Duodenal mucosa (tissue), 2 donors: ENCODE measurements at regions not wholly inside any gene's neighbourhood (a gene's known extent, or its start where the extent isn't known, plus 50 kb on each side); places are given as distances from the start of the nearest gene placed in this dataset.

Source experiments
- H3K27ac ChIP-seq: one replicate; pipeline ENCODE4 v1.7.0; 2013; ENCODE audit warnings: low read depth, low read length
- H3K27me3 ChIP-seq, 2 donors: one replicate each; pipeline ENCODE4 v1.7.0; 2013; ENCODE audit warnings: low read length in 2 of 2, control low read depth in 1 of 2; ENCODE audit not compliant: insufficient read depth in 2 of 2, control insufficient read depth in 1 of 2
- H3K36me3 ChIP-seq, 2 donors: one replicate each; pipeline ENCODE4 v1.7.0; 2013; ENCODE audit warnings: low read length in 2 of 2, control low read depth in 1 of 2; ENCODE audit not compliant: insufficient read depth in 2 of 2, control insufficient read depth in 1 of 2
- H3K4me1 ChIP-seq, 2 donors: one replicate each; pipeline ENCODE4 v1.7.0; 2013; ENCODE audit warnings: low read length in 2 of 2, control low read depth in 1 of 2; ENCODE audit not compliant: insufficient read depth in 2 of 2, control insufficient read depth in 1 of 2
- H3K4me3 ChIP-seq, 2 donors: one replicate each; pipeline ENCODE4 v1.7.0; 2013; ENCODE audit warnings: low read length in 2 of 2, low read depth in 1 of 2
- H3K9ac ChIP-seq, 2 donors: one replicate each; pipeline ENCODE4 v1.7.0; 2013; ENCODE audit warnings: low read length in 2 of 2, low read depth in 1 of 2
- H3K9me3 ChIP-seq, 2 donors: one replicate each; pipeline ENCODE4 v1.7.0; 2013; ENCODE audit warnings: low read length in 2 of 2, control low read depth in 1 of 2; ENCODE audit not compliant: control insufficient read depth in 1 of 2

GRCh38 chr6:140403020-140403419 is 1028.6 kb upstream of the CITED2 start:
- Histone ChIP-seq H3K4me1 (no peaks in the 10 kb centered on the region), H3K4me3 (no peak overlapping the region), H3K36me3 (no peaks in the 10 kb centered on the region), H3K27me3 (no peaks in the 10 kb centered on the region), H3K27ac (no peak overlapping the region), H3K9ac (no peak overlapping the region), H3K9me3 (peaks cover 0 to 8% of the 10 kb centered on the region in 2 donors)

DNA sequence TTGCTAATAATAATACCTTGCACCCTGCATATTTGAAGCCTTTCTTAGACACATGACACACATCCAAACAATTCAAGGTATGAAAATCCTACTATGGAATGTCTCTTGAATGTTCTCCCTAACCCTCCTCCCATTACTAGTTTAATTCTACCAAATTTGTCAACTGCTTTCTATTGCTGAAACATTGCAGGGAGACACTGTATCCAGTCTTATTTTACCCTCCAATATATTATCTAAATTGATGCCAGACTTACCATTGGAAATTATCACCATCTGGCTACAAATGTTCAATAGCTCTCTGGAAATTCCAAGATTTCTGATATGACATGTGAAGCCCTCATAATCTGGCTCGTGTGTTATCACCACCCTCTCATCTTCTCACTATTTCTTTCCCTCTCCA is 1027.3 kb upstream of the CITED2 start:
- Histone ChIP-seq H3K9me3 (peaks cover 0 to 5% of the 10 kb centered on the region in 2 donors), H3K36me3 (no peaks in the 10 kb centered on the region), H3K4me1 (no peaks in the 10 kb centered on the region), H3K27me3 (no peaks in the 10 kb centered on the region), H3K27ac (no peak overlapping the region), H3K4me3 (no peak overlapping the region), H3K9ac (no peak overlapping the region)

GRCh38 chr6:140398076-140398475 is 1023.6 kb upstream of the CITED2 start:
- Histone ChIP-seq H3K9ac (no peak overlapping the region), H3K4me1 (no peaks in the 10 kb centered on the region), H3K27me3 (no peaks in the 10 kb centered on the region), H3K4me3 (no peak overlapping the region), H3K36me3 (no peaks in the 10 kb centered on the region), H3K27ac (no peak overlapping the region), H3K9me3 (no peaks in the 10 kb centered on the region)

- Histone ChIP-seq H3K36me3 (no peaks in the 10 kb centered on the region), H3K9ac (no peak overlapping the region), H3K9me3 (no peaks in the 10 kb centered on the region), H3K27ac (no peak overlapping the region), H3K27me3 (no peaks in the 10 kb centered on the region), H3K4me3 (no peak overlapping the region), H3K4me1 (no peaks in the 10 kb centered on the region)
These were observed 1022.7 kb upstream of the CITED2 start for GRCh38 chr6:140397106-140397505.

GRCh38 chr6:140393665-140394540 is 1019.5 kb upstream of the CITED2 start:
- H3K4me1 ChIP-seq, result no peaks in the 10 kb centered on the region
- H3K9ac ChIP-seq, result no peak overlapping the region
- no peak overlapping the region for H3K27ac ChIP-seq

DNA sequence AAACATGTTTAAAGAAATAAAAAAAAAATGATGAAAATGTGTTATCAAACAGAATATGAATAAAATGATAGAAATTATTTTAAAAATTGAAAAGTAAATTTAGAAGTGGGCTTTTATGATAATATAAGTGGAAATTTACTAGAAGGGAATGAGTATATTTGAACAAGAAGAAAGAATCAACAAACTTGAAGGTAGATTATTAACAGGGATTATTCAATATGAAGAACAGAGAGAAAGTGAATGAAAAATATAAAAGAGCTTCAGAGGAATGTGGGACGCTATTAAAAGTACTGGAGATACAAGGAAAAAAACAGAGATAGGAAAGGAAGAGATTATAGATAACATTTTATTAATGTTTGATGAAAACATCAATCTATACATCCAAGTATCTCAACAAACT is 1014.4 kb upstream of the CITED2 start:
- H3K9ac ChIP-seq, result no peak overlapping the region
- H3K36me3 ChIP-seq, result no peaks in the 10 kb centered on the region
- H3K4me3 ChIP-seq, result no peak overlapping the region
- no peaks in the 10 kb centered on the region for H3K4me1 ChIP-seq
- H3K27me3 ChIP-seq, result no peaks in the 10 kb centered on the region
- H3K27ac ChIP-seq, result no peak overlapping the region
- H3K9me3 ChIP-seq, result peaks cover 7 to 8% of the 10 kb centered on the region in 2 donors

More at GRCh38 chr6:140393665-140394540, 1019.5 kb upstream of the CITED2 start:
- no peak overlapping the region for H3K4me3 ChIP-seq
- H3K27me3 ChIP-seq, result no peaks in the 10 kb centered on the region
- no peaks in the 10 kb centered on the region for H3K9me3 ChIP-seq
- no peaks in the 10 kb centered on the region for H3K36me3 ChIP-seq

DNA sequence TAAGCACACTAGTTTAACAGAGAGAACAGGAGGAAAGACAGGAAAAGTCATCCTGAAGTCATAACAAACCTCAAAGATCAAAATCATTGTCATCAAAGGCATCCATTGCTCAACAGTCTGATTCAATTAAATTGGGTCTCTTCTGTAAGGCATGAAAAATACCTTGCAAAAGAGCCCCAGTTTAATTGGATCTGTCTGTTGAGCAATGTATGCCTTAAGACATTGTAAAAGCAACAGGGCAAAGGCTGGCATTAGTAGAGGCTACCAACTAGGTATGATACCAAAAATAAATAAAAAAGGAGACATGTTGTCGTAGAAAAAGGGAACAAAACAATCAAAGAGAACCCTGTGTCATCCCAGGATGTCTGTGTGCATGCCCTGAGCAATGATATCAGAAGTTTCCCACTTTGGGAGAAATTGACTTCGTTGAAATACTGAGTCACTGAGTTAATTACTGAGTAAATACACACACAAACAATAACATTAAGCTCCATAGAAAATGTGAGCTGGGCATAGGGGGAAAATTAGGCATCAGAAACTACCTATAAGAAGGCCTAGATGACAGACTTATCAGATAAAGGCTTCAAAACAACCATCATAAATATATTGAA is 1013.8 kb upstream of the CITED2 start:
- H3K27me3 ChIP-seq, result no peaks in the 10 kb centered on the region
- no peaks in the 10 kb centered on the region for H3K4me1 ChIP-seq
- H3K9me3 ChIP-seq, result peaks cover 7 to 8% of the 10 kb centered on the region in 2 donors
- no peak overlapping the region for H3K4me3 ChIP-seq
- no peaks in the 10 kb centered on the region for H3K36me3 ChIP-seq
- no peak overlapping the region for H3K27ac ChIP-seq
- H3K9ac ChIP-seq, result no peak overlapping the region

GRCh38 chr6:140385679-140386078 is 1011.2 kb upstream of the CITED2 start:
- Histone ChIP-seq H3K27ac (no peak overlapping the region), H3K9me3 (peaks cover 7 to 8% of the 10 kb centered on the region in 2 donors), H3K9ac (no peak overlapping the region), H3K27me3 (no peaks in the 10 kb centered on the region), H3K4me1 (no peaks in the 10 kb centered on the region), H3K36me3 (no peaks in the 10 kb centered on the region), H3K4me3 (no peak overlapping the region)

GRCh38 chr6:140382355-140382754 is 1007.9 kb upstream of the CITED2 start:
- Histone ChIP-seq H3K4me3 (no peak overlapping the region), H3K9me3 (peaks cover 7 to 8% of the 10 kb centered on the region in 2 donors), H3K9ac (no peak overlapping the region), H3K27ac (no peak overlapping the region), H3K36me3 (no peaks in the 10 kb centered on the region), H3K4me1 (no peaks in the 10 kb centered on the region), H3K27me3 (no peaks in the 10 kb centered on the region)

GRCh38 chr6:140380427-140381218 is 1006.2 kb upstream of the CITED2 start:
- no peaks in the 10 kb centered on the region for H3K36me3 ChIP-seq
- no peak overlapping the region for H3K9ac ChIP-seq
- H3K27ac ChIP-seq, result no peak overlapping the region
- no peaks in the 10 kb centered on the region for H3K27me3 ChIP-seq
- H3K4me3 ChIP-seq, result no peak overlapping the region
- peaks cover 7 to 8% of the 10 kb centered on the region in 2 donors for H3K9me3 ChIP-seq
- H3K4me1 ChIP-seq, result no peaks in the 10 kb centered on the region
